Epidermal melanocyte (primary cell): ENCODE measurements at regions not wholly inside any gene's neighbourhood (a gene's known extent, or its start where the extent isn't known, plus 50 kb on each side); places are given as distances from the start of the nearest gene placed in this dataset.
"Not testable (repeated sequence)": the region's sequence is repeated elsewhere in the genome, so short reads cannot be mapped to it uniquely, and the experiment has no call there.

Experiments
- DNase-seq: peaks from one replicate; pipeline ENCODE4 v3.0.0; 2011; ENCODE audit warnings: low spot score; ENCODE audit not compliant: insufficient read length

DNA sequence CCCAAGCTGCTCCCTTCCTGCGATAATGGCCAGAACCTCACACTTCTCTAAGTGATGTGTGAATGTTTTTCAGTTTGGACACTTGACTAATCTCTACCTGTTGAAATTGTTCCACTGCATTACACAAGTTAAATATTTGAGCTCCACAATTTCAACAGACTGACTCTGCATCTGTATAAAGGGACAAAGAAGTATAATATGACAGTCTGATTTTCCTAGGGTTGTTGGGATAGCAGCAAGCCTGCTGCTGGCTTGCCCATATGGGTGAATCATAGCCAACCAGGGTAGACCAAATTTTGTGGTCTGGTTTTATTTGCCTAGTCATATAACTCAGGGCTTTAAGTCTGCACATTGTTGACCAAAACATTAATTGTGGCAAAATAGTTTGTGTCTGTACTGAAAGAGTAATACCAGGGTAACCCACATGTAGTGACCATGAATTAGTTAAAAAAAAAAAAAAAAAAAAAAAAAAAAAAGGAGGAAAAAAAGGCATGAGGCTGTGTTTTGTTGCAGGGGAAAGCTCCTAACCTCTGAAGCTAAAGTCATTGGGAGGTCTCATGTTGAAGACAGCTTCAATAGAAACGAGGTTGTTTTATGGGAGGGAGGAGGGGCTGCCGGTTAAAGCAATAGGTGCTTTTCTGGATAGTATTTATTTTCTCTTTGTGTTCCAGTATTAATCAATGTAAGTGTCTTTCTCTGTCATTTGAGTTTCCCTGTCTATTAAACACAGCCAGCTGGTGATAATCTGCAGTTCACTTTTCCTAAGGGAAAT lies 534.2 kb downstream of the RAB28 start:
- DNase-seq, result no peak

DNA sequence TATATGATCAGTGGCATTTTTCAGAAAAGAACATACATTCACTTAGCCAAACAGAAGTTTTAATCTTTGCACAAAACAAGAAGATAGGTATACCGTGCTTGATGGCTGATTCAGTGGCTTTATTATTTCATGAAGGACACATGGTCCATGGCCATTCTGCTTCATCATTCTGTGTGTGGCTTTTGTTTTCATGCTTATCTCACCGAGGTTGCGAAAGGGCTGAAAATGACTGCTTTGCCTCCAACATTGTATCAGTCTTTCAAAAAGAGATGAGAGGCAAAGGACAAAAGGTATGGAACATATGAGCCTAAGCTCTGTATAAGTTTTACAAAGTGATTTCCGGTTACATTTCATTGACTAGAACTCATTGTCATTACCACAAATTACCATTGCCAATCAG lies 541.1 kb downstream of the RAB28 start:
- no peak for DNase-seq

DNA sequence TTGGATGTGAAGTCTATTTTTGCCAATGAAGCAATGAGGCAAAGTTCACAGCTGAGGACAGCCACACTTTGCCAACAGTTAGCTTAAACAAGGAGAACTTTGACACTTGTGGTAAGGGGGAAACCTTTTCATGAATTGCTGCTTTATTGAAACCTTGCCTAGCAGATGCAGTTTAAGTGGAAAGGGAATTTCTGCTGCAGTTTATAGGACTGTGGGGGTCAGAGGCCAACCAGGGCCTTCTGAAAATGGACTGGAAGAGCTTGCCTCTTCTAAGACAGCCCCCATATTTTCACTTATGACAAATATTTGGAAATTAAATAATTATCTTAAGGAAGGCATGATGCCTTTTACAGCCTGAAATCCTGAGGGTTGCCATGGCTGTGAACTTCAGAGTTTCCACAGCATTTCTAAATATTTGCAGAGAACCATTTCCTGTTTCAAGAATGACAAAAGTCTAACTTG lies 550.3 kb downstream of the RAB28 start:
- no peak for DNase-seq

DNA sequence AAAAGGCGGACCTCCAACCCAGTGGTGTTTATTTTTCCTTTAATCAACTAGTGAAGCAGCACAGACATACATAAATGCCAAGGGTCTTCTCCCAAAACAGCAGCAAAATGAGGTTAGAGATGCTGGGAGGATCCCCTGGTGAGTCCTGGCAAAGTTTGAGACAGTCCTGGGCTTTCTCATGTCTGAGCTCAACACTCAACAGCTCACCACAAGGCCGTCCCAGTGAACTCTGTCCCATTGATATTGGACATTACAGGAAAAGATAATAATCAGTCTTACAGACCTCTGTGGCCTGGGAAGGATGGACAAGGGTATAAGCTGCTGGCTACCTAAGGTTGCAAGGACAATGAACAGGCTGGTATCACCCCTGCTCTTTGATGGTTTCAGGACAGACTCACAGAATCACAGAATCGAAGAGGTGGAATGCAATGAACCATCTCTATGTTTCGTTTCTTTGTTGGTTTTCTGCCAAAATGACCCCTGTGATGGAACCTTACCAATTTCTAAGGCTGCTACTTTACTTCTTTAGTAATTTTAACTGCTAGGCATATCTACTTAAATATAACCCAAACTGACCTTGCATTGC lies 551.8 kb downstream of the RAB28 start:
- DNase-seq, result no peak

DNA sequence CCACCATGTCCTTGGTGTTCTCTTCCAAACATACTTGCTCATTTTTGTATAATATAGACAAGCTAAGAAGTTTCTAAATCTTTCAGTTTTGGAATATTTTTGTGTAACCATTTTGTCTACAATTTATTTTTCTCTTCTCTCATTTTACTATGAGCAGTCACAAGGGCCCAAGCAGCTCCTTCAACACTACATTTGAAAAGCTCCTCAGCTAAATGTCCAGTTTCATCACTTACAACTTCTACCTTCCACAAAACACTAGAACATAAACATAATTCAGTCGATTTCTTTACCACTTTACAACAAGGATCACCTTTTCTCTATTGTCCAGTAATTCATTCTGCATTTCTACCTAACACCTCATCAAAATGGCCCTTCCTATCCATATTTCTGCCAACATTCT lies 554.4 kb downstream of the RAB28 start:
- DNase-seq, result no peak

DNA sequence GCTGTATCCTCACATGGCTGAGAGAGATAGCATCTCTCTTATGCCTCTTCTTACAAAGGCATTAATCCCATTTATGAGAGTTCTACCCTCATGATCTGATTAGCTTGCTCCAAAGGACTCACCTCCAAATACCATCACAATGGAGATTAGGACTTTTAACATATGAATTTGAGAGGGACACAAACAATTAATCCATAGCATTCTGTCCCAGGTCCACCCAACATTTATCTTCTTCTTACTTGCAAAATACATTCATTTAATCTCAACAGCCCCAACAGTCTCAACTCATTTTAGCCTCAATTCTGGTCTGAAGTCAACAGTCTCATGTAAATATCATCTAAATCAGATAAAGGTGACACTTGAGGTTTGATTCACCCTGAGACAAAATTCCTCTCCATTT lies 555.4 kb downstream of the RAB28 start:
- DNase-seq, result no peak

DNA sequence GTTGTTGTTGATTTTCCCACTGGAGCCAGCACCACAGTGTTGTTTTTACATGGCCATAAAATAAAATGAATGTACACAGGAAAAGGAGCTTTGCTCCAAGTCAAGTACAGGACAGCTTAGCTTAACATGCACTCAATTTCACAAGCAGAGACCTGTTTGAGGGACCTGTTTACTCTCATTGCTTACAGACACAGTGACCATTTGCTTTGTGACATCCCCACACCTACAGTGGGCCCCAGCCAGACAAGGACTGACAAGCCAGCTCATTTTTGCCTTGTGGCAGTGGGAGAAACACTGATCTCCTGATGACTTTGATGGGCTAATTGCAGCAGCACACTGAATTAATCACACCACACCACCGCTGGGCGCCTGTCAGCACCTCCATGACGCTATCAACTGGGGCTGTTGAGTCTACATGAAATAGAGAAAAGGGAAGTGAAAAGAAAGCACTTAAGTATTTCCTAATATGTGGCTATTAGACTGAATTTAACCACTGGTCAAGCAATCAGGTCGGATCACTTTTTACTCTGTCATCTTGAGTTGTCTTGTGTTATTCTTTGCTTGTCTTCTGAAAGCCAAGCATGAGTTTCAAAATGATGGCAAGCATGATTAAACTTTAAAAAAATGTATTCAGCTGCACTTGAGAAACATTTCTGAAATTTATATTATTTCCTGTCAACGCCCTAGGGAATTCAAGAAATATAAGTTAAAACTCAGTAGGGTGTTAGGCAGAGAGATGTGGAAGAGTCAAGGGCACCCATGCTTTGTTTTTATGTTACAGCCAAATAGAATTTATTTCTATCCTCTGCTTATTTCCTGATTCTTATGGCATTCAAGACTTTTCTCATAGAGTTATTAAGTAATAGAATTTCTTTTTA lies 557.7 kb downstream of the RAB28 start:
- no peak for DNase-seq

DNA sequence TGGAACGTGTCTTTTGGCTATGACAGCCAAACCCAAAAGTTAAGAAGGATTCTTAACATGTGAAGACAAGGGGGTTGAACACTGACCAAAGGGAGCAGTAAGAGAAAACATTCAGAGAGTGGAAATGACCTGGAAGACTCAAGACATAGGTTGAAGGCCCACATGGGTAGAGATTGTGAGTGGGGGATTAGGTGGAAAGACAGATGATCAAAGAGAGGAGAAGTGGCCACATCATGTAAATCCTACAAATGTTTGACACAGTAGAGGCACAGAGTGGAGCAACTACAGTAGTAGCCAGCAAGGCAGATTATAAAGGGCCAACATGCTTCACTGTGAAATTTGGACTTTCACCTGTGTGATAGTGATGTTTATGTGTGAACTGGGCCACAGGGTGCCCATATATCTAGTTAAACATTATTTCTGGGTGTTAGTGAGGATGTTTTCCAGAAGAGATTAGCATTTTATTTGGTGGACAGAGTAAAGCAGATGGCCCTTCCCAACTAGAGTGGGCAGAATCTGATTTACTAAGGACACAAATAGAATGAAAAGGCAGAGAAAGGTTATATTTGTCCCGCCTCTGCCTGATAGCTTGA lies 559.3 kb downstream of the RAB28 start:
- DNase-seq, result no peak

DNA sequence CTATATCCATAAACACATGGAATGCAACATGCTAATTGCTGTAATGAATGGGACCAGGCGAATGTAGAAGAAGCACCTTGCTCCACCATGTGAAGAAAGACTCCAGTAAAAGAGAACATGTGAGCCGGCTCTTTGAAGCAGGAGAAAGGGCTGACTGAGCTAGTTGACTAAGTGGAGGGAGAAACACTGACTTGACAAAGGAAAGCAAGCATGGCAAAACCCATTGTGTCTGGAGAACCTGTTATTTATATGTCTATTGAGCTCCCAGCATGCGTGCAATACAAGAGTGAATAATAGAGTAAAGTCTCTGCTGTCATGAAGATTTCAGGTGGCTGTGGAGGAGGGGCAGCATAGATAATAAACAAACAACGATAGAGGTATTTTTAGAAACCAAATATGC lies 559.9 kb downstream of the RAB28 start:
- DNase-seq, result no peak

DNA sequence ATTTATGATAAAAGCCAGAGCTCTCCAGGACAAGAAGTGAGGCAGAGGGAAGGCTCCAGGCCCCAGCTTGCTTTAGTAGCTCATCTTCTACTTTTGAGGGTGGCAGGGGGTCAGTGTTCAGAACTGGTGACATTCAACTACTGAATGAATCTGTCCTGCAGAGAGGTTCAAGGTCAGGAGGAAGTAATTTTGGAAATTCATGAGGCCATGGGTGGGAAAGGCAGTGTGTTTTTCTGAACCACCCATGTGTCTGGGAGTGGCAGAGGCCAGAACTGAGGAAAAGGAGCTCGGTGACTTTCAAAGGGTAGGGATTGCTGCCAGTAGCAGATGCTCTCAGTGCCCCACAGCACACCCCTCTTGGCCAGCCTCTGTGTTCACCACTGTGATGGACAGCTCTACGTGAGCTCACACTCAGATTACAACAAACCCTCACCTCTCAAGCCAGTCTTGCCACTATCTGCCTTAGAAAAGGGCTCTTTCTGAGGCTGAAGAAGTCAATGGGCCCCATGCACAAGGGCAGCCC lies 571.2 kb downstream of the RAB28 start:
- DNase-seq, result no peak

DNA sequence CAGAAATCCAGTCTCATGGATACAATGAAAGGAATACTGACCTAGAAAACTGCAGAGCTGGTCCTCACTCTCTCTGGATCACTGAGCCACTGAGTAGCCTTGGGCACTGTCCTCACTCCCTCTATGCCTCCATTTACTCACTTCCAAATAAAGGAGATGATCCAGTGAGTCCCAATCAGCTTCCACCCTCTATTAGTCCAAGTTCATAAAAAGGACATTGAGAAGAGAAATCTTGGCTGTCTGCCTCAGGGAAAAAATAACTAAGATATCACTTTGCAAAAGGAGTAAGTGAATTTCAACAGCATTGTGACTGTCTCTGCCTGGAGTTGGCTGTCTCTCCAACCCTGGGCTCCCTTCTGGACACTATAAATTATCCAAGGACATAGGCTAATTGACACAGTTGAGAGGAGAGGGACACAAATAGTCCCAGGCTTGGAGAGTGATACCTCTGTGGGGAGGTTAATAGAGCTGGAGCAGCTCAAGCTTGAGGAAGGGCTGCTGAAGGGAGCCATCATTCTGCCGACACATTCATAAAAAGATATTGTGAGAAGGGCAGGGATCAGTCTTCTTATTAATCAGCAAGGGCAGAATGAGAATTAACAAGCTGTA lies 572.3 kb downstream of the RAB28 start:
- no peak for DNase-seq

DNA sequence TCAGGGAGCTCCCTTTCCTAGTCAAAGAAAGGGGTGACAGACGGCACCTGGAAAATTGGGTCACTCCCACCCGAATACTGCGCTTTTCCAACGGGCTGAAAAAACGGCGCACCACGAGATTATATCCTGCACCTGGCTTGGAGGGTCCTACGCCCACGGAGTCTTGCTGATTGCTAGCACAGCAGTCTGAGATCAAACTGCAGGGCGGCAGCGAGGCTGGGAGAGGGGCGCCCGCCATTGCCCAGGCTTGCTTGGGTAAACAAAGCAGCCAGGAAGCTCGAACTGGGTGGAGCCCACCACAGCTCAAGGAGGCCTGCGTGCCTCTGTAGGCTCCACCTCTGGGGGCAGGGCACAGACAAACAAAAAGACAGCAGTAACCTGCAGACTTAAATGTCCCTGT lies 580.5 kb downstream of the RAB28 start:
- DNase-seq, result not testable (repeated sequence)

DNA sequence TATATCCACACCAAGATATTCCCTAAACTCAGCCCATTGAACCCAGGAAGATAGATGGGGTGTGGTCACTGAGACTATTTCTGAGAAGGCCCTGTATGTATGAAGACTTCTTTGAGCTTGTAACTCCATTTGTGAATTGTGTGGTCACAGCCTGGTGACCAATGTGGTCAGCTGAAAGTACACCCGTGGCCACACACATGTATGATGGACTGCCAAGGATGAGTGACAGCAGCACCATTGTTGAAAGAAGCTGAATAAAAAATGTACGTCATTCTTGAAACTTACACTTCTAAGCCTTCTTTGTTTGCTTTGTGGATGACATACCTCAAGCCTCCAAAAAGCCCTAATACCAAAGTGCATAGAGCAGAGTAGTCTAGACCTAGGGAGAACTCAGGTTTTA lies 581.4 kb downstream of the RAB28 start:
- DNase-seq, result no peak

DNA sequence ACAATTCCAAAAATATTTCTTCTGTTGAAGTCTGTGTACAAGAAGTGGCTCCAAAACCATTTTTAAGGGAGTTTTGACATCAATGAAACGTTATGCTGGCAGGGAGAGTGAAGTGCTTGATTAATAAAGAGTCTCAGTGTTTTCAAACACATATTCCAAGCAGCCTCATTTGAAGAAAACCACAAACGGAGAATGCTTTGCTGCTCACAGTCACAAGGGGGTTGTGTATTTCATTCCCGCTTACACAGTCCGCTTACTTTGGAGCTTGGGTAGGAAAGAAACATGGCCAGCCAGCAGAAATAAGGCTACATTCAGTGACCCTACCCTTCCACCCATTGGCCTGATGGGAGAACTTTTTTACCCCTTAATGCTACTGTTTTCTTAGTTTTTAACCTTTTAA lies 586.2 kb downstream of the RAB28 start:
- DNase-seq, result no peak

DNA sequence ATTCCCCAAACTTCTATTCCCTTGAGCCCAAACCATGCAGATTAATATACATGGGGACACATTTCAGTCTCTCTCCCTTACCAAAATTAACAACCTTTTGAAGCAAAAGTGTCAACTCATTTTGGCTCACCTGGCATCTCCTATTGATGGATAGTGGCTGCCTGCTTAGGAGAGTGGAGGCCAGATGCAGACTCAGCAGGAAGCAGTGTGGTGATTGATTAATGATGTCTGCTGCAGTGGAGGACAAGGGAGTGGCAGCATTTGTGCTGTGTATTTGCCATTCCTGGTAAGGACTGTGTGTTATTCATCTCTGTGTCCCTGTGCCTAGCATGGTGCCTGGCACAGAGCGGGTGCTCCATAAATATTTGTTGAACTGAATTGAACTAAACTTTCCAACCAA lies 590.1 kb downstream of the RAB28 start:
- no peak for DNase-seq

DNA sequence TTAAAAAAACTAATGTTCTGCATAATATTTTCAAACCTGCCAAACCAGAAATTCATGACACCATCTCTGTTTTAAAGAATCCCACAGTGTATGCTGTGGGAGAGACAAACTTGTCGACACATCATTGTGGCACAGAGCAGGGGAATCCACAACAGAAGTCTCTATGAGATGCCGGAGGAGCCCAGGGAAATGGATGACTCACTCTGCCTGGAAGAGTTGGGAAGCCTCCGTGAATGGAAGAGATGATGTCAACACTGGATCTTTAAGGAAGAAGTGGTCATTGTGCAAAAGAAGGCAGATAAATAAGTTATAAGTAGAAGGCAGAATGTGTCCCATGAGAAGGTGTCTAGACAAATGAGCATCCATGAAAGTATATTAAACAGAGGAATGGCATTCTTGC lies 595.1 kb downstream of the RAB28 start:
- no peak for DNase-seq

DNA sequence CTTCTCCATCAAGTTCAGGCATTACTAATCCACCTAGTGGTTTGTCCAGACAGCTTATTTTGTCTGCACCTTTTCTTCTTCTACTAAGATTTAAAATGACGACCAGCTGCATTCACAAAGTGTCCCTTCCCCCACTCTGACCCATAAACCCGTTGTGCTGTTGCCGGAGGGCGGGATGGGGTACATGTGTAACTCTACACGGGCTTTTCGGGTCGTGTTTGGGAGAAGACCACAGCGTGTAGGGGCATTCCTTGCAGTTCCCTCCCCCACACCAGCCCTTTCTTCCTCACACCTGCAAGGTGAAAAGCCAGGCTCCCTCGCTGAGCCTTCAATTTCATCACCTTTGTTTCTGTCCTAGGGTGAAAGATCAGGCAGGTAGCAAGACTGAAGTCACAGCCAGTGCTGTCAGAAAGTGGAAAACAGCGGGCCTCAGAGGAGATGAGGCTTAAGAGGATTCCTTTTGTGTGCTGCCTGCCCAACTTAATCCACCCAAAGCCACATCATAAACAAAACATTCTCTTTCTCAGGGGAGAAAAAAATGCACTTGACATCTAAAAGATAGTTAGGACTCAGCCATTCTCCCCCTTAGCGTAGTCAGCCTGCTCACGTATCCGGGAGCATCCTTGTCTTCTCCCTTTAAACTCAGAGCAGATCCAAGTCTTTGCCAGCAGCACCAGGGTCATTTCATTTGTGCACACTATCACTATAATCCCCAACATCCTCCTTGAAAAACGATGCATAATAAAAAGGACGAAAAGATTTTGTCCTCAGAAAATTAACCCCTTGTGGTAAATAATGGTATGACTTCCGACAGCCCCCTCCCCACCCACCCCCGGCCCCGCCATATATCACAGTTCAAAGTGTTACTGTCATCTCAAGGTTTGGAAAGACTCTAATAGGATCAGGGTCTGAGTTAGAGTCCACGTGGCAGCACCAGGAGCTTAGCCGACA lies 599.0 kb downstream of the RAB28 start:
- no peak for DNase-seq

DNA sequence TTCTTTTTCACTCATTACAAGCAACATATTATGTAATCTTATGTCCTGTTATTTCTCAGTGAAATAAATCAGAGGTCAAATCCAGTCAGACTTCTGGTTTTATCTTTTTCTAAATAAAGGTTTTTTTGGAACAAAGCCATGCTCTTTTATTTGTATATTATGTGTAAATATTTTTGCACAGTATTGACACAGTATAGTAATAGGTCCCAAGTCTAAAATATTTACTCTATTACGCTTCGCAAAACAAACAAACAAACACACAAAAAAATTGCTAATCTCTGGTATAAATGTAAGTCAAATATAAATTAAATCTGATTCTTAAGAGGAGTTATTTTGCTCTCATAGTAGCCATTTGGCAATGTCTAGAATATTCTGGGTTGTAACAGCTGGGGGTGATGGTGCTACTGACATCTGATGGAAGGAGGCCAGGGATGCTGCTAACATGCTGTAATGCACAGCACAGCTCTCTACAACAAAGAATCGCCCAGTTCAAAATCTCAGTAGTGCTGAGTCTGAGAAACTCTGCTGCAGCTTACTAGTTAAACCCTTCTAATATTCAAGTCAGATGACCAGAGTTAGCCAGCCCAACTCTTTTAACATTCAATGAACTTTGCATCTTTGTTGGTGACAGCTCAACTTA lies 602.1 kb downstream of the RAB28 start:
- no peak for DNase-seq

DNA sequence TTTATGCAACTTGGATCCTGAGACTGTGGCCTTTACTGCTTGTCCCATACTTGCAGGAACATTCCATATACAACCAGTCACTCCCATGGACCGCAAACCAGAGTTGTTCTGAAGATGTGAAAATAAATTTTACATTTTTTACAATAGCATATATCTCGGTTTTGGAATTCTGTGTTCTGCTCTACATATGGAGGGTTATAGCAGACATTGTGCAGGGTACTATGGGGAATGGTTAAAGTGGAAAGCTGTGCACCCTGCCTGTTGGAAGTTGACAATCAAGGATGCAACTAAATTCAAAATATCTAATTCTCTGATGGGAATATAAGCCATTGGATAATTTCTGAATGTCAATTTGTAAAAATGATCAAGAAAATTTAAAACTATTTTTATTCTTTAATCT lies 603.3 kb downstream of the RAB28 start:
- DNase-seq, result no peak

DNA sequence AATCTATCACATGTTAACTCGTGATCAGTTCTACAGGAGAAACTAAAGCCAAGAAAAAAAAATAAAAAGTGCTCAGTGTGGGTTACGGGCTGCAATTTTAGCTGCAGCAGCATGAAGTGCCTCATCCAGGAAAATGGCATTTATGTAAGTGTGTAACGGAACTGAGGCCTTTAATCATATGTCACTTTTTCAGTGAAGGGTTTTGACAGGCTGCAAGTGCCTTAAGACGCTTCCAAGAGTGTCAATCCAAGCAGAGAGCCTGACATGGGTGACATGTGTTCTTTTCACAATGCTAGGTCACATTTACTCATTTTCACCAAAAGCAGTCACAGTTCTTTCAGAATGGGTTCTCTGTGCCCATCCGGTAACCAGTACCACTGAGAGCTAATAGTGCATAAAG lies 604.6 kb downstream of the RAB28 start:
- DNase-seq, result no peak
